ENCODE measurements at regions not wholly inside any gene's neighbourhood (a gene's known extent, or its start where the extent isn't known, plus 50 kb on each side); places are given as distances from the start of the nearest gene placed in this dataset.

DNA sequence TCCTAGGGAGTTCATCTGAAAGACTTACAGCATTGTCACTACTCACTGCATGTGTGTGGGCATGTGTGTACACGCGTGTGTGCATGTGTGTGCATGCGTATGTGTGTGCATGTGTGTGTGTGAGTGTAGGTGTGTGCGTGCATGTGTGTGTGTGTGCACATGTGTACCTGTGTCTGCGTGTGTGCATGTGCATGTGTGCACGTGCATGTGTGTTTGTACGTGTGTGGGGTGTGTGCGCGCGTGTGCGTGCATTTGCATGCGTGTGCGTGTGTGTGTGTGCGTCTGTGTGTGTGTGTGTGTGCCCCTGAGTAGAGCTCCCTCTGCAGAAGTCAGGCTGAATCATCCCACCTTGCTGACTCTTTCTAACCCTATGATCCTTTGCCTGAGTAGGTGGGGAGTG lies 114.8 kb upstream of the RBFOX1 start:
- TF ChIP-seq CREB1 (IDR thresholded peaks at IDR 0.05; ENCODE audit: low read depth) (no peak), TEAD4 (IDR thresholded peaks at IDR 0.05) (no peak), CEBPB (IDR thresholded peaks at IDR 0.05) (no peak)

DNA sequence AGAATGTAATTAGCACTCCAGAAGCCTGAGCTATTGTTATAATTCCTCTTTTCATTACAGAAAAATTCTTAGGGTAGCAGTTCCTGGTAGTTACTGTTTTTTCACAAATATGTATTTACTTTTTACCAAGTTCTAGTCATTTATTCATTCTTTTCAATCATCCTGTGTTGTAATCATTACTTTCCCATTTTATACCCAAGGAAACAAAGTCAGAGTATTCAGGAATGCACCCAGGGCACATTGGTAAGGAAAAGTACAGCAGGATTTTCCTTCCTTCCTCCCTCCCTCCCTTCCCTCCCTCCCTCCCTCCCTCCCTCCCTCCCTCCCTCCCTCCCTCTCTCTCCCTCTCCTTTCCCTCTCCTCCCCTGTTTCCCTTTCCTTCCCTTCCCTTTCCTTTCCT lies 115.9 kb upstream of the RBFOX1 start:
- TF ChIP-seq, protein P1, sequence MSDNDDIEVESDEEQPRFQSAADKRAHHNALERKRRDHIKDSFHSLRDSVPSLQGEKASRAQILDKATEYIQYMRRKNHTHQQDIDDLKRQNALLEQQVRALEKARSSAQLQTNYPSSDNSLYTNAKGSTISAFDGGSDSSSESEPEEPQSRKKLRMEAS (IDR thresholded peaks at IDR 0.05), result no peak
- no peak for TF ChIP-seq EGR1 (IDR thresholded peaks at IDR 0.05)
- TF ChIP-seq RAD21 (IDR thresholded peaks at IDR 0.05; ENCODE audit: low read depth), result no peak
- TF ChIP-seq NFIC (IDR thresholded peaks at IDR 0.05), result no peak
- TF ChIP-seq TCF12 (IDR thresholded peaks at IDR 0.05; ENCODE audit: low read depth), result no peak
- no peak for TF ChIP-seq FOXM1 (IDR thresholded peaks at IDR 0.05; ENCODE audit: borderline replicate concordance, low read depth)
- TF ChIP-seq, protein P2, sequence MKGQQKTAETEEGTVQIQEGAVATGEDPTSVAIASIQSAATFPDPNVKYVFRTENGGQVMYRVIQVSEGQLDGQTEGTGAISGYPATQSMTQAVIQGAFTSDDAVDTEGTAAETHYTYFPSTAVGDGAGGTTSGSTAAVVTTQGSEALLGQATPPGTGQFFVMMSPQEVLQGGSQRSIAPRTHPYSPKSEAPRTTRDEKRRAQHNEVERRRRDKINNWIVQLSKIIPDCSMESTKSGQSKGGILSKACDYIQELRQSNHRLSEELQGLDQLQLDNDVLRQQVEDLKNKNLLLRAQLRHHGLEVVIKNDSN (IDR thresholded peaks at IDR 0.05), result no peak

DNA sequence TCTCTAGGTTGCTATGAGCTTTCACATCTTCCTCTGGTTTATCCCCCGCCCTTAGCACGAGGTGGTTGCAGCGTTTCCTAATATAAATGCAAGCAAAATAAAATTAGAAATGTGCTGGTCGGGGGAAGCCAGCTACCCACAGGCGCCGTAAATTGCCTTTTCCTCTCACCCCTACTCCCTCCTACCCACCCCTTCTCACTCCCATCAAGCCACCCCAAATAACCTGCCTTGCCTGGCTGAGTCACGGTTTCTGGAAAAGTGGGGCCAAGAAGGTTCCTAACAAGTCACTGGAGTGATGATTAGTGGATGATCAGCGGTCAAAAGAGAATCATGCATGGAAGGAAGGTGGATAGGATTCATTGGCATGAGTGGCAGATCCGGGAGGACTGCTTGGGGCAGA lies 120.9 kb upstream of the RBFOX1 start:
- TF ChIP-seq, protein P3, sequence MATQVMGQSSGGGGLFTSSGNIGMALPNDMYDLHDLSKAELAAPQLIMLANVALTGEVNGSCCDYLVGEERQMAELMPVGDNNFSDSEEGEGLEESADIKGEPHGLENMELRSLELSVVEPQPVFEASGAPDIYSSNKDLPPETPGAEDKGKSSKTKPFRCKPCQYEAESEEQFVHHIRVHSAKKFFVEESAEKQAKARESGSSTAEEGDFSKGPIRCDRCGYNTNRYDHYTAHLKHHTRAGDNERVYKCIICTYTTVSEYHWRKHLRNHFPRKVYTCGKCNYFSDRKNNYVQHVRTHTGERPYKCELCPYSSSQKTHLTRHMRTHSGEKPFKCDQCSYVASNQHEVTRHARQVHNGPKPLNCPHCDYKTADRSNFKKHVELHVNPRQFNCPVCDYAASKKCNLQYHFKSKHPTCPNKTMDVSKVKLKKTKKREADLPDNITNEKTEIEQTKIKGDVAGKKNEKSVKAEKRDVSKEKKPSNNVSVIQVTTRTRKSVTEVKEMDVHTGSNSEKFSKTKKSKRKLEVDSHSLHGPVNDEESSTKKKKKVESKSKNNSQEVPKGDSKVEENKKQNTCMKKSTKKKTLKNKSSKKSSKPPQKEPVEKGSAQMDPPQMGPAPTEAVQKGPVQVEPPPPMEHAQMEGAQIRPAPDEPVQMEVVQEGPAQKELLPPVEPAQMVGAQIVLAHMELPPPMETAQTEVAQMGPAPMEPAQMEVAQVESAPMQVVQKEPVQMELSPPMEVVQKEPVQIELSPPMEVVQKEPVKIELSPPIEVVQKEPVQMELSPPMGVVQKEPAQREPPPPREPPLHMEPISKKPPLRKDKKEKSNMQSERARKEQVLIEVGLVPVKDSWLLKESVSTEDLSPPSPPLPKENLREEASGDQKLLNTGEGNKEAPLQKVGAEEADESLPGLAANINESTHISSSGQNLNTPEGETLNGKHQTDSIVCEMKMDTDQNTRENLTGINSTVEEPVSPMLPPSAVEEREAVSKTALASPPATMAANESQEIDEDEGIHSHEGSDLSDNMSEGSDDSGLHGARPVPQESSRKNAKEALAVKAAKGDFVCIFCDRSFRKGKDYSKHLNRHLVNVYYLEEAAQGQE (IDR thresholded peaks at IDR 0.05; ENCODE audit: low read depth), result no peak
- TF ChIP-seq, protein P1 (IDR thresholded peaks at IDR 0.05), result no peak
- TF ChIP-seq ZBTB7A (IDR thresholded peaks at IDR 0.05; ENCODE audit: low read depth), result no peak
- no peak for TF ChIP-seq EP300 (IDR thresholded peaks at IDR 0.05; ENCODE audit: borderline replicate concordance)
- TF ChIP-seq TEAD4 (IDR thresholded peaks at IDR 0.05), result no peak
- TF ChIP-seq, protein P2 (IDR thresholded peaks at IDR 0.05), result no peak
- TF ChIP-seq EGR1 (IDR thresholded peaks at IDR 0.05), result no peak
- TF ChIP-seq YY1 (IDR thresholded peaks at IDR 0.05; ENCODE audit: low read depth), result no peak
- no peak for TF ChIP-seq TCF12 (IDR thresholded peaks at IDR 0.05; ENCODE audit: low read depth)
- TF ChIP-seq TAF1 (IDR thresholded peaks at IDR 0.05; ENCODE audit: low read depth), result no peak
- TF ChIP-seq CREB1 (IDR thresholded peaks at IDR 0.05; ENCODE audit: low read depth), result no peak
- TF ChIP-seq CEBPB (IDR thresholded peaks at IDR 0.05), result no peak
- no peak for TF ChIP-seq FOXM1 (IDR thresholded peaks at IDR 0.05; ENCODE audit: borderline replicate concordance, low read depth)
- no peak for TF ChIP-seq RAD21 (IDR thresholded peaks at IDR 0.05; ENCODE audit: low read depth)
- no peak for TF ChIP-seq NFIC (IDR thresholded peaks at IDR 0.05)

DNA sequence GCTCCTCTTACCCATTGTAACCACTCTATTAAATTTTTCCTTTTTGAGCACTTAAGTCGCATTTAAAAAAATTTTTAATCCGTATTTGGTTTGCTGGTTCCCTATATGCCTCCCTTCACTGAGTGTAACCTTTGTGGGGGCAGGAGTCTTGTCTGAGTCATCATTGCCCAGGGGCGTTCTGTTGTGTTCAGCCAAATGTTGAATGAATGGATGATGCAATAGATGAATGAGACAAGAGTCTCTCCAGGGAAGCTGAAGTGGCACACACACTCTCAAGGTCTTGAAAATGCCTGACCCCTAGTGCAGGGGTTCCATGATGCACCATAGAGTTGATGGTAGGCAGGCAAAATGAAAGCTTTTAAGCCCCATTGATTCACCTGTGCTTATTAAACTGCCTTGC lies 123.0 kb upstream of the RBFOX1 start:
- no peak for TF ChIP-seq EP300 (IDR thresholded peaks at IDR 0.05; ENCODE audit: borderline replicate concordance)
- no peak for TF ChIP-seq TCF12 (IDR thresholded peaks at IDR 0.05; ENCODE audit: low read depth)
- TF ChIP-seq TAF1 (IDR thresholded peaks at IDR 0.05; ENCODE audit: low read depth), result no peak
- TF ChIP-seq, protein P3 (IDR thresholded peaks at IDR 0.05; ENCODE audit: low read depth), result no peak
- no peak for TF ChIP-seq YY1 (IDR thresholded peaks at IDR 0.05; ENCODE audit: low read depth)
- TF ChIP-seq FOXM1 (IDR thresholded peaks at IDR 0.05; ENCODE audit: borderline replicate concordance, low read depth), result no peak
- no peak for TF ChIP-seq ZBTB7A (IDR thresholded peaks at IDR 0.05; ENCODE audit: low read depth)
- TF ChIP-seq CEBPB (IDR thresholded peaks at IDR 0.05), result no peak
- no peak for TF ChIP-seq CREB1 (IDR thresholded peaks at IDR 0.05; ENCODE audit: low read depth)
- TF ChIP-seq, protein P1 (IDR thresholded peaks at IDR 0.05), result no peak
- no peak for TF ChIP-seq NFIC (IDR thresholded peaks at IDR 0.05)
- no peak for TF ChIP-seq EGR1 (IDR thresholded peaks at IDR 0.05)
- TF ChIP-seq TEAD4 (IDR thresholded peaks at IDR 0.05), result no peak
- TF ChIP-seq, protein P2 (IDR thresholded peaks at IDR 0.05), result no peak

- TF ChIP-seq, protein P1 (IDR thresholded peaks at IDR 0.05), result no peak
- TF ChIP-seq EP300 (IDR thresholded peaks at IDR 0.05; ENCODE audit: borderline replicate concordance), result no peak
- TF ChIP-seq, protein P3 (IDR thresholded peaks at IDR 0.05; ENCODE audit: low read depth), result no peak
- TF ChIP-seq TAF1 (IDR thresholded peaks at IDR 0.05; ENCODE audit: low read depth), result no peak
- no peak for TF ChIP-seq TCF12 (IDR thresholded peaks at IDR 0.05; ENCODE audit: low read depth)
- no peak for TF ChIP-seq EGR1 (IDR thresholded peaks at IDR 0.05)
These were observed 126.2 kb upstream of the RBFOX1 start for GRCh38 chr16:7206469-7206868.

Data from Ishikawa (cell line).